HepG2 (cell line): ENCODE measurements at regions not wholly inside any gene's neighbourhood (a gene's known extent, or its start where the extent isn't known, plus 50 kb on each side); places are given as distances from the start of the nearest gene placed in this dataset.

Experiments
- ATAC-seq: fragments of 200-7000 bp; cut with Tn5 transposase; 3 replicates; pipeline ENCODE4 v1.9.1; 2020; ENCODE audit warnings: mild to moderate bottlenecking, moderate library complexity
- BruUV-seq: library from RNA; stranded (reverse); fragments of 400-500 nt; replicated peaks from 2 replicates; lab custom pipeline; 2021; lab: Mats Ljungman, UMichigan
- CTCF ChIA-PET: fragments of 300-600 bp; formaldehyde crosslinking; extraction: SDS; loops from one replicate; lab custom pipeline; 2021; ENCODE audit warnings: low total read pairs, inconsistent platforms, low intra/inter-chr PET ratio; lab: Yijun Ruan, JAX
- POLR2A ChIA-PET: fragments of 350-600 bp; sonication (Branson Sonifier 250); formaldehyde crosslinking; loops from one replicate; lab custom pipeline; 2020; ENCODE audit warnings: antibody characterized with exemption, inconsistent platforms; lab: Yijun Ruan, JAX
- DNase-seq: peaks from one replicate; pipeline ENCODE4 v3.0.0-alpha.2; 2015; ENCODE audit warnings: low spot score
- FAIRE-seq: peaks from 3 replicates; lab custom pipeline; 2011; peaks lifted over from hg19 to GRCh38; lab: Jason Lieb, UNC
- H2AFZ ChIP-seq: one replicate; pipeline ENCODE4 v1.6.1; 2011; ENCODE audit warnings: low read length, inconsistent platforms
- H3K27ac ChIP-seq: fragments of 300-600 bp; 3 replicates; pipeline ENCODE4 v1.8.0; 2011; ENCODE audit warnings: mixed run types, mild to moderate bottlenecking, mixed read lengths, low read length, inconsistent platforms; ENCODE audit not compliant: insufficient read depth; ENCODE audit errors: extremely low read length
- H3K27me3 ChIP-seq, 2 experiments: fragments of 200-600 bp in 1 of 2; 2 replicates in 1 of 2; 3 replicates in 1 of 2; pipeline versions ENCODE4 v1.6.0 to v1.8.0; 2011; ENCODE audit warnings: low read length in 2 of 2, mild to moderate bottlenecking in 2 of 2, moderate library complexity in 2 of 2, inconsistent platforms in 1 of 2; ENCODE audit not compliant: insufficient read depth in 2 of 2, control insufficient read depth in 1 of 2
- H3K36me3 ChIP-seq, 2 experiments: fragments of 200-600 bp in 1 of 2; replicated peaks in 1 of 2; 2 replicates in 1 of 2; 3 replicates in 1 of 2; pipeline versions ENCODE4 v1.5.1 to v1.8.0; 2011; ENCODE audit warnings: low read length in 2 of 2, inconsistent platforms in 1 of 2; ENCODE audit not compliant: insufficient read depth in 2 of 2, control insufficient read depth in 1 of 2
- H3K4me1 ChIP-seq: 2 replicates; pipeline ENCODE4 v1.5.1; 2012; ENCODE audit warnings: low read length, inconsistent platforms; ENCODE audit not compliant: insufficient read depth
- H3K4me2 ChIP-seq: 2 replicates; pipeline ENCODE4 v1.6.0; 2011; ENCODE audit warnings: low read depth, low read length, inconsistent platforms
- H3K4me3 ChIP-seq, 3 experiments: fragments of 200-600 bp in 1 of 3; sonication (generic), shearing (Covaris generic) in 1 of 3; replicated peaks in 1 of 3; 2 replicates each; pipeline ENCODE4 v1.5.1; 2011 to 2016; ENCODE audit warnings: low read length in 3 of 3, inconsistent platforms in 2 of 3, low read depth in 2 of 3, mild to moderate bottlenecking in 2 of 3, control low read depth in 1 of 3, mixed read lengths in 1 of 3; ENCODE audit not compliant: insufficient read depth in 1 of 3
- H3K79me2 ChIP-seq: one replicate; pipeline ENCODE4 v1.6.1; 2011; ENCODE audit warnings: low read length, inconsistent platforms; ENCODE audit not compliant: insufficient read depth
- H3K9ac ChIP-seq: 2 replicates; pipeline ENCODE4 v1.6.0; 2011; ENCODE audit warnings: mild to moderate bottlenecking, low read depth, low read length, inconsistent platforms; ENCODE audit not compliant: insufficient read depth
- H3K9me3 ChIP-seq: 2 replicates; pipeline ENCODE4 v1.5.1; 2012; ENCODE audit warnings: mild to moderate bottlenecking, low read length
- H4K20me1 ChIP-seq: 2 replicates; pipeline ENCODE4 v1.6.0; 2011; ENCODE audit warnings: inconsistent platforms, mild to moderate bottlenecking, low read length, moderate library complexity; ENCODE audit not compliant: insufficient read depth
- ATF7 ChIP-seq, 2 experiments: fragments of 450-650 bp in 1 of 2; sonication (generic) in 1 of 2; formaldehyde crosslinking in 1 of 2; IDR thresholded peaks; 2 replicates each; pipeline versions ENCODE4 v1.4.0 to v1.6.1; 2016 to 2020; ENCODE audit warnings: antibody characterized with exemption in 1 of 2, mild to moderate bottlenecking in 1 of 2, missing genetic modification reagents in 1 of 2
- CREB1 ChIP-seq, 2 experiments: fragments of 450-650 bp in 1 of 2; IDR thresholded peaks; 2 replicates each; pipeline ENCODE4 v1.6.1; 2016 to 2017; ENCODE audit warnings: control low read depth in 1 of 2, mild to moderate bottlenecking in 1 of 2, missing compliant biosample characterization in 1 of 2, missing genetic modification characterization in 1 of 2
- HOXA7 ChIP-seq: sonication (generic); formaldehyde crosslinking; IDR thresholded peaks from 2 replicates; pipeline ENCODE4 v1.8.1; 2022; ENCODE audit warnings: mild to moderate bottlenecking, missing genetic modification reagents, moderate library complexity
- KMT2B ChIP-seq: IDR thresholded peaks from 2 replicates; pipeline ENCODE4 v1.6.1; 2016; ENCODE audit warnings: missing genetic modification reagents, missing compliant biosample characterization
- MAFF ChIP-seq: IDR thresholded peaks from 2 replicates; pipeline ENCODE4 v1.6.1; 2011; ENCODE audit warnings: low read depth, low read length, improper control_type of control experiment
- MAFK ChIP-seq, 2 experiments: IDR thresholded peaks in 1 of 2; conservative IDR thresholded peaks in 1 of 2; 2 replicates each; pipeline ENCODE4 v1.6.1; 2011; ENCODE audit warnings: improper control_type of control experiment in 2 of 2, low read length in 2 of 2
- MTA3 ChIP-seq: sonication (generic); formaldehyde crosslinking; IDR thresholded peaks from 2 replicates; pipeline ENCODE4 v1.4.0; 2020; ENCODE audit warnings: missing genetic modification reagents
- PPARG ChIP-seq: conservative IDR thresholded peaks from 2 replicates; pipeline ENCODE4 v1.6.1; 2016; ENCODE audit warnings: missing biosample characterization, missing genetic modification reagents
- RNF219 ChIP-seq: sonication (generic); formaldehyde crosslinking; IDR thresholded peaks from 2 replicates; pipeline ENCODE4 v1.5.0; 2020; ENCODE audit warnings: mild to moderate bottlenecking, missing genetic modification reagents
- ZNF44 ChIP-seq: sonication (generic); formaldehyde crosslinking; IDR thresholded peaks from 2 replicates; pipeline ENCODE4 v1.5.1; 2020; ENCODE audit warnings: mild to moderate bottlenecking, missing genetic modification reagents
- ZNF543 ChIP-seq: sonication (generic); formaldehyde crosslinking; IDR thresholded peaks from 2 replicates; pipeline ENCODE4 v1.4.0; 2020; ENCODE audit warnings: mild to moderate bottlenecking, missing genetic modification reagents
- WGBS: methylation state at CpG from one replicate; pipeline ENCODE4 v1.1.6; 2017; ENCODE audit warnings: low lambda C conversion rate; 5-methylcytosine and 5-hydroxymethylcytosine counted together
- in situ Hi-C: cut with HindIII; loops from 2 replicates; pipeline ENCODE4 v1.10.0; 2017; ENCODE audit warnings: low pct_unique_long_range_greater_than_20kb; ENCODE audit not compliant: extremely low pct_ligation_motif_present
- intact Hi-C: fragments of 100-400 bp; cut with micrococcal nuclease; formaldehyde crosslinking; loops from one replicate; pipeline ENCODE4 v1.10.0; 2022; ENCODE audit not compliant: unreplicated experiment

GRCh38 chr9:73523391-73523790, 371.7 kb downstream of the ANXA1 start:
- intact Hi-C loops (no loop called here), in situ Hi-C loops (no loop called here)
- no peak overlapping the region for H3K27ac ChIP-seq
- POLR2A ChIA-PET = no interaction called here
- no peaks in the 10 kb centered on the region for H3K36me3 ChIP-seq
- no peak overlapping the region for H3K4me3 ChIP-seq
- TF ChIP-seq KMT2B (no peak), ATF7 (IDR thresholded peaks at IDR 0.05) (peak; percentile 97), ATF7 (CRISPR knock-in tag; IDR thresholded peaks at IDR 0.05) (no peak), CREB1 (IDR thresholded peaks at IDR 0.05) (peak; percentile 94), CREB1 (CRISPR knock-in tag; IDR thresholded peaks at IDR 0.05) (no peak)
- TF ChIP-seq, all 625 proteins: peak for 2
- H3K27me3 ChIP-seq = no peaks in the 10 kb centered on the region
- H3K4me2 ChIP-seq = no peak overlapping the region
- no peaks in the 10 kb centered on the region for H3K79me2 ChIP-seq
- CTCF ChIA-PET = no interaction called here
- no peak for DNase-seq
- H3K9me3 ChIP-seq = no peaks in the 10 kb centered on the region
- FAIRE-seq = no peak
- H3K9ac ChIP-seq = no peak overlapping the region
- H4K20me1 ChIP-seq = no peaks in the 10 kb centered on the region
- H2AFZ ChIP-seq = no peak overlapping the region
- no peak for ATAC-seq
- H3K4me1 ChIP-seq = no peaks in the 10 kb centered on the region
- no TSS peak for BruUV-seq
- WGBS = 33% methylated on average over 2 of the region's 2 CpGs

- Histone ChIP-seq H3K4me1 (no peaks in the 10 kb centered on the region), H3K36me3 (no peaks in the 10 kb centered on the region), H3K4me2 (no peak overlapping the region), H3K4me3 (no peak overlapping the region), H3K27me3 (no peaks in the 10 kb centered on the region), H3K27ac (no peak overlapping the region), H3K9me3 (no peaks in the 10 kb centered on the region), H2AFZ (no peak overlapping the region), H4K20me1 (no peaks in the 10 kb centered on the region), H3K79me2 (no peaks in the 10 kb centered on the region), H3K9ac (no peak overlapping the region)
- 0% methylated on average over 1 of the region's 1 CpG for WGBS
- intact Hi-C loops = no loop called here
- TF ChIP-seq MAFF = peak; percentile 69; the same call in 1 of the 2 replicates
- TF ChIP-seq ZNF44 (CRISPR knock-in tag) = no peak
- TF ChIP-seq MAFK (conservative IDR thresholded peaks at IDR 0.05 in 1 of 2, IDR thresholded peaks at IDR 0.05 in 1 of 2; ENCODE audit: low read length in 2 of 2) = peak; percentile 36 to 85; a peak in 3 of 4 replicates
- TF ChIP-seq MTA3 (CRISPR knock-in tag) = no peak
- TF ChIP-seq RNF219 (CRISPR knock-in tag) = no peak
- TF ChIP-seq ZNF543 (CRISPR knock-in tag) = no peak
- no peak for TF ChIP-seq PPARG (CRISPR knock-in tag)
- TF ChIP-seq HOXA7 = no peak
- DNase-seq (no peak), FAIRE-seq (no peak), ATAC-seq (no peak)
- POLR2A ChIA-PET = no interaction called here
- in situ Hi-C loops = no loop called here
- BruUV-seq = no TSS peak
- CTCF ChIA-PET = no interaction called here
These were observed 373.7 kb downstream of the ANXA1 start for GRCh38 chr9:73525350-73525749.
